Esophagus squamous epithelium (tissue), 4 donors: ENCODE measurements at regions not wholly inside any gene's neighbourhood (a gene's known extent, or its start where the extent isn't known, plus 50 kb on each side); places are given as distances from the start of the nearest gene placed in this dataset.

Source experiments
- POLR2A ChIP-seq, 4 donors: fragments of 450-650 bp; IDR thresholded peaks; one replicate each; pipeline ENCODE4 v1.6.1; 2017; ENCODE audit warnings: antibody characterized with exemption in 4 of 4, mild to moderate bottlenecking in 4 of 4, moderate library complexity in 3 of 4
- TF ChIP-seq, protein P1 (sequence below), 6 experiments: fragments of 450-650 bp in 4 of 6; fragments of 200-600 bp in 2 of 6; sonication (generic) in 2 of 6; IDR thresholded peaks; one replicate each; pipeline ENCODE4 v1.5.1; 2016 to 2019; ENCODE audit warnings: antibody characterized with exemption in 6 of 6, mild to moderate bottlenecking in 4 of 6, moderate library complexity in 4 of 6

- TF ChIP-seq, protein P1, sequence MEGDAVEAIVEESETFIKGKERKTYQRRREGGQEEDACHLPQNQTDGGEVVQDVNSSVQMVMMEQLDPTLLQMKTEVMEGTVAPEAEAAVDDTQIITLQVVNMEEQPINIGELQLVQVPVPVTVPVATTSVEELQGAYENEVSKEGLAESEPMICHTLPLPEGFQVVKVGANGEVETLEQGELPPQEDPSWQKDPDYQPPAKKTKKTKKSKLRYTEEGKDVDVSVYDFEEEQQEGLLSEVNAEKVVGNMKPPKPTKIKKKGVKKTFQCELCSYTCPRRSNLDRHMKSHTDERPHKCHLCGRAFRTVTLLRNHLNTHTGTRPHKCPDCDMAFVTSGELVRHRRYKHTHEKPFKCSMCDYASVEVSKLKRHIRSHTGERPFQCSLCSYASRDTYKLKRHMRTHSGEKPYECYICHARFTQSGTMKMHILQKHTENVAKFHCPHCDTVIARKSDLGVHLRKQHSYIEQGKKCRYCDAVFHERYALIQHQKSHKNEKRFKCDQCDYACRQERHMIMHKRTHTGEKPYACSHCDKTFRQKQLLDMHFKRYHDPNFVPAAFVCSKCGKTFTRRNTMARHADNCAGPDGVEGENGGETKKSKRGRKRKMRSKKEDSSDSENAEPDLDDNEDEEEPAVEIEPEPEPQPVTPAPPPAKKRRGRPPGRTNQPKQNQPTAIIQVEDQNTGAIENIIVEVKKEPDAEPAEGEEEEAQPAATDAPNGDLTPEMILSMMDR (IDR thresholded peaks at IDR 0.05): no peak
- no peak for TF ChIP-seq POLR2A (IDR thresholded peaks at IDR 0.05)
Measured at GRCh38 chr6:40885139-40885774, 153.8 kb downstream of the UNC5CL start.
